CD4-positive, alpha-beta T cell treated with Interleukin-17A for 1 hour (primary cell): ENCODE measurements at regions not wholly inside any gene's neighbourhood (a gene's known extent, or its start where the extent isn't known, plus 50 kb on each side); places are given as distances from the start of the nearest gene placed in this dataset.

Experiments used
- DNase-seq: peaks from one replicate; pipeline ENCODE4 v3.0.0-alpha.2; 2020

GRCh38 chr22:47582067-47582466, 819.6 kb downstream of the TBC1D22A start:
- DNase-seq, result no peak

GRCh38 chr22:47580121-47580520, 817.7 kb downstream of the TBC1D22A start:
- no peak for DNase-seq

- no peak for DNase-seq
Observed at GRCh38 chr22:47576908-47577307, 814.5 kb downstream of the TBC1D22A start.

GRCh38 chr22:47575291-47575690, 812.8 kb downstream of the TBC1D22A start:
- no peak for DNase-seq

GRCh38 chr22:47574556-47574955, 812.1 kb downstream of the TBC1D22A start:
- no peak for DNase-seq

GRCh38 chr22:47573141-47573540, 810.7 kb downstream of the TBC1D22A start:
- no peak for DNase-seq

- DNase-seq, result no peak
Observed at GRCh38 chr22:47572443-47572842, 810.0 kb downstream of the TBC1D22A start.

- DNase-seq, result no peak
Observed at GRCh38 chr22:47571616-47572015, 809.2 kb downstream of the TBC1D22A start.

- DNase-seq, result no peak
Observed at GRCh38 chr22:47570851-47571250, 808.4 kb downstream of the TBC1D22A start.

- no peak for DNase-seq
Observed at GRCh38 chr22:47570300-47570685, 807.8 kb downstream of the TBC1D22A start.

GRCh38 chr22:47569389-47570299, 807.2 kb downstream of the TBC1D22A start:
- DNase-seq, result no peak

GRCh38 chr22:47568700-47569099, 806.2 kb downstream of the TBC1D22A start:
- no peak for DNase-seq

- no peak for DNase-seq
Observed at GRCh38 chr22:47567126-47568090, 805.0 kb downstream of the TBC1D22A start.

GRCh38 chr22:47566491-47566890, 804.0 kb downstream of the TBC1D22A start:
- DNase-seq, result no peak

- DNase-seq, result no peak
Observed at GRCh38 chr22:47565607-47566006, 803.2 kb downstream of the TBC1D22A start.

GRCh38 chr22:47564651-47565434, 802.4 kb downstream of the TBC1D22A start:
- DNase-seq, result no peak

- DNase-seq, result no peak
Observed at GRCh38 chr22:47564158-47564450, 801.7 kb downstream of the TBC1D22A start.

- DNase-seq, result no peak
Observed at GRCh38 chr22:47563406-47564157, 801.1 kb downstream of the TBC1D22A start.

GRCh38 chr22:47561766-47562165, 799.3 kb downstream of the TBC1D22A start:
- no peak for DNase-seq

- no peak for DNase-seq
Observed at GRCh38 chr22:47561115-47561675, 798.7 kb downstream of the TBC1D22A start.

GRCh38 chr22:47558828-47559700, 796.6 kb downstream of the TBC1D22A start:
- DNase-seq, result no peak
